ENCODE measurements at regions not wholly inside any gene's neighbourhood (a gene's known extent, or its start where the extent isn't known, plus 50 kb on each side); places are given as distances from the start of the nearest gene placed in this dataset.

DNA sequence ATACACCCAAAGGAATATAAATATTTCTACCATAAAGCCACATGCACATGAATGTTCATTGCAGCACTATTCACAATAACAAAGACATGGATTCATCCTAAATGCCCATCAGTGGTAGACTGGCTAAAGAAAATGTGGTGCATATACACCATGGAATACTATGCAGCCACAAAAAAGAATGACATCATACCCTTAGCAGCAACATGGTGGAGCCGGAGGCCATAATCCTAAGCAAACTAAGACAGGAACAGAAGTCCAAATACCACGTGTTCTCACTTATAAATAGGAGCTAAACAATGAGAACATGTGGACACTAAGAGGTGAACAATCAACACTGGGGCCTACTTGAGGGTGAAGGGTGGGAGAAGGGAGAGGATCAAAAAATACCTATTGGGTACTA is 198.5 kb downstream of the BMP4 start:
- no peak for DNase-seq
- H3K4me1 ChIP-seq (ENCODE audit: control insufficient read depth in 1 of 2, insufficient read depth in 2 of 2, low read length in 2 of 2) = no peaks in the 10 kb centered on the region
- H3K36me3 ChIP-seq (replicated peaks in 1 of 2; ENCODE audit: control insufficient read depth in 1 of 2, insufficient read depth in 2 of 2, low read length in 2 of 2) = no peaks in the 10 kb centered on the region
- H3K27ac Mint-ChIP-seq = no peak overlapping the region
- intact Hi-C loops (cut with micrococcal nuclease) = no loop called here
- no peaks in the 10 kb centered on the region for H3K79me2 ChIP-seq (ENCODE audit: insufficient read depth, low read length)
- no peak overlapping the region for H3K9ac ChIP-seq (ENCODE audit: insufficient read depth, low read length, poor library complexity, severe bottlenecking)
- no CpG with 5 or more reads among the region's 2 CpGs for whole genome bisulfite sequencing (ENCODE audit: insufficient coverage)
- H3K4me2 ChIP-seq (replicated peaks; ENCODE audit: extremely low read depth, low read length, poor library complexity, severe bottlenecking) = no peak overlapping the region
- no peaks in the 10 kb centered on the region for H3K36me3 Mint-ChIP-seq
- H4K20me1 ChIP-seq (ENCODE audit: insufficient read depth, low read length) = no peaks in the 10 kb centered on the region
- peaks cover 0 to 2% (median 0%) of the 10 kb centered on the region in 3 donors for H3K27me3 Mint-ChIP-seq (ENCODE audit: low read depth in 3 of 3)
- H2AFZ ChIP-seq (ENCODE audit: insufficient read depth, low read depth, low read length, poor library complexity, severe bottlenecking) = no peak overlapping the region
- no peaks in the 10 kb centered on the region for H3K4me1 Mint-ChIP-seq
- H3K4me3 ChIP-seq (replicated peaks in 1 of 3; ENCODE audit: low read depth in 2 of 3, low read length in 3 of 3) = no peak overlapping the region
- TF ChIP-seq, protein P1, sequence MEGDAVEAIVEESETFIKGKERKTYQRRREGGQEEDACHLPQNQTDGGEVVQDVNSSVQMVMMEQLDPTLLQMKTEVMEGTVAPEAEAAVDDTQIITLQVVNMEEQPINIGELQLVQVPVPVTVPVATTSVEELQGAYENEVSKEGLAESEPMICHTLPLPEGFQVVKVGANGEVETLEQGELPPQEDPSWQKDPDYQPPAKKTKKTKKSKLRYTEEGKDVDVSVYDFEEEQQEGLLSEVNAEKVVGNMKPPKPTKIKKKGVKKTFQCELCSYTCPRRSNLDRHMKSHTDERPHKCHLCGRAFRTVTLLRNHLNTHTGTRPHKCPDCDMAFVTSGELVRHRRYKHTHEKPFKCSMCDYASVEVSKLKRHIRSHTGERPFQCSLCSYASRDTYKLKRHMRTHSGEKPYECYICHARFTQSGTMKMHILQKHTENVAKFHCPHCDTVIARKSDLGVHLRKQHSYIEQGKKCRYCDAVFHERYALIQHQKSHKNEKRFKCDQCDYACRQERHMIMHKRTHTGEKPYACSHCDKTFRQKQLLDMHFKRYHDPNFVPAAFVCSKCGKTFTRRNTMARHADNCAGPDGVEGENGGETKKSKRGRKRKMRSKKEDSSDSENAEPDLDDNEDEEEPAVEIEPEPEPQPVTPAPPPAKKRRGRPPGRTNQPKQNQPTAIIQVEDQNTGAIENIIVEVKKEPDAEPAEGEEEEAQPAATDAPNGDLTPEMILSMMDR (IDR thresholded peaks at IDR 0.05) = no peak
- no peak overlapping the region for H3K27ac ChIP-seq (ENCODE audit: low read depth in 1 of 2, low read length in 2 of 2)
- H3K9me3 ChIP-seq (replicated peaks in 1 of 2; ENCODE audit: control insufficient read depth in 1 of 2, insufficient read depth in 1 of 2, low read length in 2 of 2) = peaks cover 0 to 2% of the 10 kb centered on the region in 2 donors
- peaks cover 0 to 10% (median 6%) of the 10 kb centered on the region in 7 donors for H3K9me3 Mint-ChIP-seq
- no peaks in the 10 kb centered on the region for H3K27me3 ChIP-seq (ENCODE audit: control insufficient read depth in 2 of 2, insufficient read depth in 2 of 2, low read length in 2 of 2)
- H3K4me3 Mint-ChIP-seq = no peak overlapping the region

- no peak overlapping the region for H3K4me3 Mint-ChIP-seq
- intact Hi-C loops (cut with micrococcal nuclease) = no loop called here
- TF ChIP-seq, protein P1 (IDR thresholded peaks at IDR 0.05) = no peak
- Histone ChIP-seq H3K4me1 (ENCODE audit: control insufficient read depth in 1 of 2, insufficient read depth in 2 of 2, low read length in 2 of 2) (no peaks in the 10 kb centered on the region), H4K20me1 (ENCODE audit: insufficient read depth, low read length) (no peaks in the 10 kb centered on the region), H2AFZ (ENCODE audit: insufficient read depth, low read depth, low read length, poor library complexity, severe bottlenecking) (no peak overlapping the region), H3K36me3 (replicated peaks in 1 of 2; ENCODE audit: control insufficient read depth in 1 of 2, insufficient read depth in 2 of 2, low read length in 2 of 2) (no peaks in the 10 kb centered on the region), H3K4me3 (replicated peaks in 1 of 3; ENCODE audit: low read depth in 2 of 3, low read length in 3 of 3) (no peak overlapping the region), H3K79me2 (ENCODE audit: insufficient read depth, low read length) (no peaks in the 10 kb centered on the region), H3K27me3 (ENCODE audit: control insufficient read depth in 2 of 2, insufficient read depth in 2 of 2, low read length in 2 of 2) (no peaks in the 10 kb centered on the region), H3K9me3 (replicated peaks in 1 of 2; ENCODE audit: control insufficient read depth in 1 of 2, insufficient read depth in 1 of 2, low read length in 2 of 2) (peaks cover 0 to 2% of the 10 kb centered on the region in 2 donors), H3K27ac (ENCODE audit: low read depth in 1 of 2, low read length in 2 of 2) (no peak overlapping the region), H3K4me2 (replicated peaks; ENCODE audit: extremely low read depth, low read length, poor library complexity, severe bottlenecking) (no peak overlapping the region), H3K9ac (ENCODE audit: insufficient read depth, low read length, poor library complexity, severe bottlenecking) (no peak overlapping the region)
- H3K27me3 Mint-ChIP-seq (ENCODE audit: low read depth in 3 of 3) = peaks cover 0 to 2% (median 0%) of the 10 kb centered on the region in 3 donors
- no peaks in the 10 kb centered on the region for H3K4me1 Mint-ChIP-seq
- no peak overlapping the region for H3K27ac Mint-ChIP-seq
- peaks cover 0 to 12% (median 6%) of the 10 kb centered on the region in 7 donors for H3K9me3 Mint-ChIP-seq
- DNase-seq = no peak
- H3K36me3 Mint-ChIP-seq = no peaks in the 10 kb centered on the region
Measured at GRCh38 chr14:53757732-53758131, 198.9 kb downstream of the BMP4 start.

Measured in CD14-positive monocyte (primary cell).